HCT116 (cell line): ENCODE measurements at regions not wholly inside any gene's neighbourhood (a gene's known extent, or its start where the extent isn't known, plus 50 kb on each side); places are given as distances from the start of the nearest gene placed in this dataset.

Source experiments
- ATAC-seq: fragments of 200-7000 bp; cut with Tn5 transposase; 2 replicates; pipeline ENCODE4 v1.9.1; 2020; ENCODE audit warnings: mild to moderate bottlenecking, moderate library complexity
- BruUV-seq: library from RNA; stranded (reverse); fragments of 400-500 nt; replicated peaks from 2 replicates; lab custom pipeline; 2021; lab: Mats Ljungman, UMichigan
- CTCF ChIA-PET: fragments of 300-600 bp; sonication (Branson Sonifier 250); formaldehyde crosslinking; loops from one replicate; lab custom pipeline; 2021; ENCODE audit warnings: antibody characterized with exemption; lab: Charles Lee
- POLR2A ChIA-PET: fragments of 300-600, 350-600 bp; sonication (Branson Sonifier 250); formaldehyde crosslinking; loops from one replicate; lab custom pipeline; 2021; ENCODE audit warnings: antibody characterized with exemption; lab: Charles Lee
- RAD21 ChIA-PET, 2 experiments: fragments of 300-600 bp; sonication (Branson Sonifier 250); formaldehyde crosslinking; loops; one replicate each; lab custom pipeline; 2023; ENCODE audit warnings: low total read pairs in 2 of 2; ENCODE audit not compliant: uncharacterized antibody in 2 of 2, unreplicated experiment in 2 of 2, low non-redundant PET in 1 of 2; lab: Charles Lee
- DNase-seq: peaks from one replicate; pipeline ENCODE4 v3.0.0-alpha.2; 2010; ENCODE audit warnings: low read depth, low spot score
- H2AFZ ChIP-seq: fragments of 200-600 bp; shearing (Covaris generic), sonication (generic); 2 replicates; pipeline ENCODE4 v1.6.1; 2017; ENCODE audit warnings: low read depth, mixed run types, mixed read lengths, antibody characterized with exemption, low read length; ENCODE audit not compliant: poor library complexity, severe bottlenecking
- H3K27ac ChIP-seq: 2 replicates; pipeline ENCODE4 v1.5.1; 2012; ENCODE audit warnings: low read depth, low read length
- H3K27me3 ChIP-seq: fragments of 200-600 bp; sonication (generic); 2 replicates; pipeline ENCODE4 v1.6.1; 2016; ENCODE audit warnings: mixed run types, low read length, mixed read lengths; ENCODE audit not compliant: insufficient read depth
- H3K36me3 ChIP-seq, 2 experiments: fragments of 200-500 bp in 1 of 2; fragments of 200-600 bp in 1 of 2; sonication (Bioruptor generic) in 1 of 2; sonication (generic) in 1 of 2; 2 replicates each; pipeline versions ENCODE4 v1.5.1 to v1.6.1; 2014 to 2016; ENCODE audit warnings: low read length in 2 of 2, inconsistent platforms in 1 of 2, mixed read lengths in 1 of 2, mixed run types in 1 of 2; ENCODE audit not compliant: insufficient read depth in 2 of 2, control insufficient read depth in 1 of 2
- H3K4me1 ChIP-seq, 2 experiments: fragments of 200-600 bp in 1 of 2; sonication (generic) in 1 of 2; 2 replicates each; pipeline versions ENCODE4 v1.5.1 to v1.6.1; 2012 to 2017; ENCODE audit warnings: low read length in 2 of 2, inconsistent platforms in 1 of 2, mild to moderate bottlenecking in 1 of 2, mixed read lengths in 1 of 2, mixed run types in 1 of 2, moderate library complexity in 1 of 2; ENCODE audit not compliant: insufficient read depth in 2 of 2, control insufficient read depth in 1 of 2
- H3K4me2 ChIP-seq: fragments of 200-600 bp; sonication (generic); 2 replicates; pipeline ENCODE4 v1.6.1; 2017; ENCODE audit warnings: mixed run types, low read length, mixed read lengths
- H3K4me3 ChIP-seq, 2 experiments: fragments of 200-600 bp in 1 of 2; sonication (generic) in 1 of 2; replicated peaks in 1 of 2; 2 replicates each; pipeline ENCODE4 v1.5.1; 2011 to 2016; ENCODE audit warnings: low read length in 2 of 2, control low read depth in 1 of 2, low read depth in 1 of 2, mild to moderate bottlenecking in 1 of 2, mixed read lengths in 1 of 2, mixed run types in 1 of 2
- H3K79me2 ChIP-seq: fragments of 200-600 bp; sonication (generic); 2 replicates; pipeline ENCODE4 v1.6.1; 2017; ENCODE audit warnings: mild to moderate bottlenecking, mixed run types, low read length, moderate library complexity, mixed read lengths; ENCODE audit not compliant: insufficient read depth
- H3K9ac ChIP-seq: fragments of 200-600 bp; sonication (generic); 2 replicates; pipeline ENCODE4 v1.6.1; 2016; ENCODE audit warnings: low read length, mixed read lengths
- H3K9me2 ChIP-seq: fragments of 200-600 bp; sonication (generic), shearing (Covaris generic); 2 replicates; pipeline ENCODE4 v1.6.1; 2017; ENCODE audit warnings: mixed run types, mild to moderate bottlenecking, moderate library complexity; ENCODE audit not compliant: insufficient read depth
- H3K9me3 ChIP-seq, 2 experiments: fragments of 200-500 bp in 1 of 2; fragments of 200-600 bp in 1 of 2; sonication (Bioruptor generic) in 1 of 2; sonication (generic) in 1 of 2; 2 replicates each; pipeline ENCODE4 v1.6.1; 2014 to 2017; ENCODE audit warnings: low read length in 2 of 2, mixed read lengths in 2 of 2, inconsistent platforms in 1 of 2, low read depth in 1 of 2, mild to moderate bottlenecking in 1 of 2, mixed run types in 1 of 2, moderate library complexity in 1 of 2; ENCODE audit not compliant: control insufficient read depth in 1 of 2, insufficient read depth in 1 of 2
- H4K20me1 ChIP-seq: fragments of 200-600 bp; sonication (generic), shearing (Covaris generic); 2 replicates; pipeline ENCODE4 v1.6.1; 2017; ENCODE audit warnings: mixed run types, mild to moderate bottlenecking, moderate library complexity; ENCODE audit not compliant: insufficient read depth
- CBX3 ChIP-seq: IDR thresholded peaks from 2 replicates; pipeline ENCODE4 v1.6.1; 2012; ENCODE audit warnings: low read depth
- CTCF ChIP-seq, 3 experiments: fragments of 200-600 bp in 1 of 3; sonication (generic) in 1 of 3; IDR thresholded peaks in 2 of 3; conservative IDR thresholded peaks in 1 of 3; 2 replicates each; pipeline ENCODE4 v1.5.1; 2012 to 2017; ENCODE audit warnings: low read depth in 2 of 3, low read length in 2 of 3, antibody characterized with exemption in 1 of 3, borderline replicate concordance in 1 of 3, control low read depth in 1 of 3, mild to moderate bottlenecking in 1 of 3, mixed read lengths in 1 of 3, mixed run types in 1 of 3, moderate library complexity in 1 of 3; ENCODE audit not compliant: insufficient read depth in 1 of 3
- EZH2 ChIP-seq: fragments of 200-600 bp; sonication (generic); IDR thresholded peaks from 2 replicates; pipeline ENCODE4 v1.6.1; 2017; ENCODE audit warnings: antibody characterized with exemption, mixed run types
- EZH2phosphoT487 ChIP-seq: fragments of 200-600 bp; IDR thresholded peaks from 2 replicates; pipeline ENCODE4 v1.6.1; 2018; ENCODE audit warnings: antibody characterized with exemption, borderline replicate concordance
- FOSL1 ChIP-seq: IDR thresholded peaks from 2 replicates; pipeline ENCODE4 v1.6.1; 2012; ENCODE audit warnings: low read depth
- MAX ChIP-seq: IDR thresholded peaks from 2 replicates; pipeline ENCODE4 v1.6.1; 2012
- POLR2AphosphoS5 ChIP-seq: IDR thresholded peaks from 2 replicates; pipeline ENCODE4 v1.6.1; 2011; ENCODE audit warnings: mild to moderate bottlenecking, low read depth, low read length, moderate library complexity
- RAD21 ChIP-seq: IDR thresholded peaks from 2 replicates; pipeline ENCODE4 v1.6.1; 2012; ENCODE audit warnings: low read depth, mild to moderate bottlenecking
- TCF7L2 ChIP-seq: IDR thresholded peaks from 2 replicates; pipeline ENCODE4 v1.7.0; 2011; ENCODE audit warnings: borderline replicate concordance, inconsistent platforms; ENCODE audit not compliant: insufficient read depth, insufficient read length; ENCODE audit errors: extremely low read depth
- ZFX ChIP-seq: fragments of 450-650 bp; IDR thresholded peaks from 2 replicates; pipeline ENCODE4 v1.6.1; 2017
- ZNF274 ChIP-seq: fragments of 200-500 bp; sonication (Bioruptor generic); IDR thresholded peaks from 2 replicates; pipeline ENCODE4 v1.6.1; 2014; ENCODE audit warnings: mild to moderate bottlenecking, low read depth, low read length, inconsistent platforms
- intact Hi-C: fragments of 100-400 bp; cut with micrococcal nuclease; formaldehyde crosslinking; loops from 2 replicates; pipeline ENCODE4 v1.10.0; 2022

GRCh38 chr14:83842547-83842946 lies 1687.4 kb upstream of the FLRT2 start:
- no peak for DNase-seq
- ChIA-PET RAD21 (no interaction called here), CTCF (no interaction called here), POLR2A (no interaction called here)
- peaks cover 3 to 19% of the 10 kb centered on the region in 2 experiments; a peak in 3 of 4 replicates for H3K9me3 ChIP-seq
- H3K36me3 ChIP-seq: no peaks in the 10 kb centered on the region
- H4K20me1 ChIP-seq: no peaks in the 10 kb centered on the region
- H3K79me2 ChIP-seq: no peaks in the 10 kb centered on the region
- no peak for ATAC-seq
- no peaks in the 10 kb centered on the region for H3K9me2 ChIP-seq
- intact Hi-C loops: no loop called here
- no peak overlapping the region for H3K4me2 ChIP-seq
- TF ChIP-seq CTCF (IDR thresholded peaks at IDR 0.05 in 2 of 3, conservative IDR thresholded peaks at IDR 0.05 in 1 of 3; ENCODE audit: borderline replicate concordance in 1 of 3, insufficient read depth in 1 of 3, low read depth in 2 of 3, low read length in 2 of 3) (no peak), MAX (no peak), ZFX (no peak)
- H3K4me1 ChIP-seq: no peaks in the 10 kb centered on the region
- no TSS peak for BruUV-seq
- no peak overlapping the region for H3K27ac ChIP-seq
- no peak overlapping the region for H3K9ac ChIP-seq
- H3K27me3 ChIP-seq: no peaks in the 10 kb centered on the region
- H3K4me3 ChIP-seq: no peak overlapping the region
- no peak overlapping the region for H2AFZ ChIP-seq

- Histone ChIP-seq H3K9me3 (peaks cover 3 to 14% of the 10 kb centered on the region in 2 experiments; a peak in 2 of 4 replicates), H4K20me1 (no peaks in the 10 kb centered on the region), H3K27ac (no peak overlapping the region), H3K9me2 (no peaks in the 10 kb centered on the region), H3K4me3 (no peak overlapping the region), H3K36me3 (no peaks in the 10 kb centered on the region), H2AFZ (no peak overlapping the region), H3K79me2 (no peaks in the 10 kb centered on the region), H3K4me2 (no peak overlapping the region), H3K9ac (no peak overlapping the region), H3K27me3 (no peaks in the 10 kb centered on the region), H3K4me1 (no peaks in the 10 kb centered on the region)
- no peak for DNase-seq
- ChIA-PET POLR2A (no interaction called here), CTCF (no interaction called here), RAD21 (no interaction called here)
- intact Hi-C loops: no loop called here
- no peak for ATAC-seq
- no TSS peak for BruUV-seq
- TF ChIP-seq ZNF274 (no peak), CTCF (IDR thresholded peaks at IDR 0.05 in 2 of 3, conservative IDR thresholded peaks at IDR 0.05 in 1 of 3; ENCODE audit: borderline replicate concordance in 1 of 3, insufficient read depth in 1 of 3, low read depth in 2 of 3, low read length in 2 of 3) (no peak), EZH2 (no peak), ZFX (no peak), EZH2phosphoT487 (no peak), CBX3 (no peak), RAD21 (no peak), POLR2AphosphoS5 (no peak), MAX (no peak), TCF7L2 (no peak), FOSL1 (no peak)
Measured at GRCh38 chr14:83847102-83847501, 1682.8 kb upstream of the FLRT2 start.
